Skeletal muscle tissue (tissue), 3 donors: ENCODE measurements at regions not wholly inside any gene's neighbourhood (a gene's known extent, or its start where the extent isn't known, plus 50 kb on each side); places are given as distances from the start of the nearest gene placed in this dataset.

Experiments used
- H3K27ac ChIP-seq: one replicate; pipeline ENCODE4 v1.7.0; 2013; ENCODE audit warnings: mild to moderate bottlenecking, low read depth, low read length, inconsistent platforms
- H3K27me3 ChIP-seq, 3 donors: one replicate each; pipeline ENCODE4 v1.7.0; 2013; ENCODE audit warnings: low read length in 3 of 3; ENCODE audit not compliant: control insufficient read depth in 3 of 3, insufficient read depth in 3 of 3
- H3K36me3 ChIP-seq, 3 donors: one replicate each; pipeline ENCODE4 v1.7.0; 2013; ENCODE audit warnings: low read length in 3 of 3; ENCODE audit not compliant: control insufficient read depth in 3 of 3, insufficient read depth in 3 of 3
- H3K4me1 ChIP-seq, 3 donors: one replicate each; pipeline ENCODE4 v1.7.0; 2013; ENCODE audit warnings: low read length in 3 of 3, mild to moderate bottlenecking in 3 of 3; ENCODE audit not compliant: control insufficient read depth in 3 of 3, insufficient read depth in 3 of 3
- H3K4me3 ChIP-seq, 3 donors: one replicate each; pipeline ENCODE4 v1.7.0; 2013; ENCODE audit warnings: low read length in 3 of 3
- H3K9ac ChIP-seq, 3 donors: one replicate each; pipeline ENCODE4 v1.7.0; 2013; ENCODE audit warnings: low read length in 3 of 3, mild to moderate bottlenecking in 3 of 3, moderate library complexity in 2 of 3, low read depth in 1 of 3
- H3K9me3 ChIP-seq, 3 donors: one replicate each; pipeline ENCODE4 v1.7.0; 2013; ENCODE audit warnings: low read length in 3 of 3; ENCODE audit not compliant: control insufficient read depth in 3 of 3
- donor health status: Osteomylitis.

DNA sequence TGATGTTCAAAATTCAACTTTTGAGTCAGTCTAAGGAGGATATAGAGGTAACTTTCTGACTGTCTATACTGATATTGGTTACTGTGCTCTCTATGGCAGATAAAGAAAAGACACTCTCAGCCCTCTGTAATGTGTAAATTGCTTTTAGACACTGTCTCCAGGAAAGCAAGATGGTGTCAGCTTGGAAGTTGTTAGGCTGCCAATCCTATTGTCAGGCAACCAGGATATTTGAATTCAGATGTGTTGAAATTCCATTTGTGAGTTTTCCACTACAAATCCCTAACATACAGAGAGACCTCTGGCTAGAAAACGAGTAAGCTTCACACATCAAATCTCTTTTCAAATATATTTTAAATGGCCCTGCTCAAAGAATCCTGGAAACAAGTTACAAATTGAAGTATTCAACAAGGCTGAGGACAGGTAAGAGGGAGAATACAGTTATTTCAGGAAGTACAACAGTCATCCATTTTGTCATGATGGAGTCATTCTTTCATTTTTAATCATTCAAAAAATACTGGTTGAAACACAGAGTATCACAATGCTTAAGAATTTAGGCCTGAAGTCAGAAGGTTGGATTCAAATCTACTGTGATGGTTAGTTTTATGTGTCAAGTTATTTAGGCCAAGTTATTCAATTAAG lies 312.0 kb downstream of the OLFM4 start:
- no peaks in the 10 kb centered on the region for H3K36me3 ChIP-seq
- H3K4me1 ChIP-seq, result no peaks in the 10 kb centered on the region
- no peak overlapping the region for H3K27ac ChIP-seq
- no peak overlapping the region for H3K9ac ChIP-seq
- no peaks in the 10 kb centered on the region for H3K9me3 ChIP-seq
- H3K4me3 ChIP-seq, result no peak overlapping the region
- H3K27me3 ChIP-seq, result no peaks in the 10 kb centered on the region

DNA sequence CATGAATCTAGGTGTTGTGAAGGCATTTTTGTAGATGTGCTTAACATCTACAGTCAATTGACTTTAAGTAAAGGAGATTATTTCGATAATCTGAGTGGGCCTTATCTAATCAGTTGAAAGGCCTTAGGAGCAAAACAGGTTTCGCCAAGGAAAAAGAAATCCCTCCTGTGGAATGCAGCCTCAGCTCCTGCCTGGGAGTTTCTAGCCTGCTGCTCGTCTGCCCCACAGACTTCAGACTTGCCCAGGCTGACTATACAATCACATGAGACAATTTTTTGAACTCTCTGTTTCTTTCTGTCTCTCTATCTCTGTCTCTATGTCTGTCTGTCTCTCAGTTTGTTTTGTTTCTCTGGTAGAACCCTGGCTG lies 312.5 kb downstream of the OLFM4 start:
- Histone ChIP-seq H3K27ac (no peak overlapping the region), H3K4me3 (no peak overlapping the region), H3K9me3 (no peaks in the 10 kb centered on the region), H3K4me1 (no peaks in the 10 kb centered on the region), H3K27me3 (no peaks in the 10 kb centered on the region), H3K9ac (no peak overlapping the region), H3K36me3 (no peaks in the 10 kb centered on the region)

DNA sequence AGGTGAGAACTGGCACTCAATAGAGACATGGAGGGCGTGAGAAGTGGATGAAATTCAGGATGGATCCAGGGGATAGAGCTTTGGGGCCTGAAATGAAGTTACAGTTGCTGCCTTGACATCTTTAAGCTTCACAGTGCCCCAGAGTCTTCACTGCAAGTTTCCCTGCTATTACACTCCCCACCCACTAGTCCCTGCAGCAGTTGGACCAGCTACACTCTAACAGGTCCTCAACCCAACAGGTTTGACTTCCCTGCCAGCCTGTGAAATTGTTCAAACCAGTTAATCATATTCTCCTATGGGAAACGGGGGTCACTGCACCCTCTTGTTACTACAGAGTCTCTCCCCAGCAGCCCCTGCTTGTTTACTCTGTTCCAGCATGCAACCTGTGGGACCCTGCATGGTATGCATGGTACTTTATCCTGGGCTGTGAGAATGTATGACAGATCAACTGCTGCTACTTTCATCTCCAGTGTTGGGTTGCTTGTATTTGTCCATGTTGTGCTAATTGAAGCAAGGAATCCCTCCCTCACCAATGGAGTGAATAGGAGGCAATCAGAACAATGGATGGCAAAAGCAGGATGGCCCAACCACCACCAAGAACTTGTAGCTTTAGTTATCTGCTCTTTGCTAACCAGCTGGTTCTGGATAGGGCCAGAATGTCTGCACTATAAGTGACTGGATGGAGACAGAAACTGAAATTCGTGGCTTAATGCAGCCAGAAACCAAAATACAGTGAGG lies 314.2 kb downstream of the OLFM4 start:
- Histone ChIP-seq H3K9me3 (no peaks in the 10 kb centered on the region), H3K9ac (no peak overlapping the region), H3K27ac (no peak overlapping the region), H3K4me1 (no peaks in the 10 kb centered on the region), H3K4me3 (no peak overlapping the region), H3K27me3 (no peaks in the 10 kb centered on the region), H3K36me3 (no peaks in the 10 kb centered on the region)

DNA sequence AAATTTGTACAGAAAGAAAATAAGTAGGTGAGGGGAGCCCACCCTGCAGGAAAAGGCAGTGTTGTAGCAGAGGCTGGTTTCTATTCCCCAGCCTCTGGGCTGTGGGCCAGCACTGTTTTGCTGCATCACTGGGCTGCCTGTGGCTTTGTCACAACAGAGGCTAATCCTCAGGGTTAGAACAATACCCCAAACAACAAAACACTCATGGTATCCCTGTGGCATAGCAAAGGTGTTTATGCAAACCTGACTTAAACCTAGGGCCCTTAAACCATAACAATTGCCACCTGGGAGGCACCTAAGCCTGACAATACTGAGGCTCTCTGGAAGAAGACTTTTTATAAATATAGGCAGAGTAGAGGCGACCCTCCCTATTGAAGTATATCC lies 314.7 kb downstream of the OLFM4 start:
- Histone ChIP-seq H3K4me3 (no peak overlapping the region), H3K4me1 (no peaks in the 10 kb centered on the region), H3K9ac (no peak overlapping the region), H3K9me3 (no peaks in the 10 kb centered on the region), H3K36me3 (no peaks in the 10 kb centered on the region), H3K27me3 (no peaks in the 10 kb centered on the region), H3K27ac (no peak overlapping the region)

DNA sequence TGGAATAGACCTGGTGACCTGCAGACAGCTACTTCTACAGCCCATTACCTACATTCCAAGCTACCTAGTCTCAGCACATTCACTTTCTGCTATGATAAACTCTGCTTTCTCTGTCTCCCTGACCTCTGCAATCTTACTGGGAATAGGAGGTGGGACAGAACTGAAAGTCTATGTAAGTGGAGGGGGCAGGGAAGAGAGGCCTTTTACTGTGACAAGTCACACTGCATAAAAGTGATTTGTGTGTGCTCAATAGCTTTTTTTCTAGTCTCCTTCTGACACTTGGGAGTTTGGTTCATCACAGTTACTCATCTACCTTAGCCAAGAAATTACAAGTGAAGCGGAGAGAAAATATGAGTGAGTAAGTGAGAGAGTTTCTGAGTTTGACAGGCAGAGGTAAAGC lies 322.4 kb downstream of the OLFM4 start:
- Histone ChIP-seq H3K4me1 (no peaks in the 10 kb centered on the region), H3K9ac (no peak overlapping the region), H3K36me3 (no peaks in the 10 kb centered on the region), H3K4me3 (no peak overlapping the region), H3K27ac (no peak overlapping the region), H3K9me3 (no peaks in the 10 kb centered on the region), H3K27me3 (no peaks in the 10 kb centered on the region)

DNA sequence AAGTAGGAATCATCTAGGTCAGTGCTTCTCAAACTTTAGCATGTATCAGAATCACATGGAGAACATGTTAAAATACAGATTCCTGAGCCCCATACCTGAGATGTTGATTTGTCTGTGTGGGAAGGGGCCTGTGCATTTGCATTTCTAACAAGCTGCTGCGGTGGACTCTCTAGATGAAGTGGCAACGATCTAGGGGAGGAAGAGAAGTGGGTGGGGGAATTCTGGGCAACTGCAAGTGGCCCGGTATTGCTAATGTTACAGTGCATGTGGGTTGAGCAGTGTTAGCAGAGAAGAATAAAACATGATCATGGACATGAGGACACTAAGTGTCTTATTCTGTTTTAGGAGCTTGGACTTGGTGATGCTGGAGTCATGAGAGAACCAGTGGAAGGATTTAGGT lies 329.0 kb downstream of the OLFM4 start:
- Histone ChIP-seq H3K9me3 (no peaks in the 10 kb centered on the region), H3K4me3 (no peak overlapping the region), H3K36me3 (no peaks in the 10 kb centered on the region), H3K4me1 (no peaks in the 10 kb centered on the region), H3K27ac (no peak overlapping the region), H3K27me3 (no peaks in the 10 kb centered on the region), H3K9ac (no peak overlapping the region)

DNA sequence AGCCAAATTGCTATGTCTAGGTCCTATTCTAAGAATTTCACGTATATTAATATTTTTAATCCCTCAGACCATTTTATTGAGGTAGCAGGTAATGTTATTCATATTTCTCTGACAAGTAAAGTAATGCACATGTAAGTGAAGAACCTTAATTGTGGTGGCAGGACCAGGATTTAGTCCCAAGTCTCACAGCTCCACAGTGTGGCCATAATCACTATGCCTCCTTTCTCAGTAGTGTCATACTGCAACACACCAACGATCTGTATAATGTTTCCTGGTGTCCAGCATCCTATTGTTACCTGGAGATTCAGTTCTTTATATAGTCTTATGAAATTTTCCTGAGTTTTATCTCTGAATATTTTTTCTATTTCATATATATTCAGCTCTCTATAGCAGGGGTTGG lies 340.3 kb downstream of the OLFM4 start:
- Histone ChIP-seq H3K27ac (no peak overlapping the region), H3K36me3 (no peaks in the 10 kb centered on the region), H3K4me1 (no peaks in the 10 kb centered on the region), H3K4me3 (no peak overlapping the region), H3K9me3 (no peaks in the 10 kb centered on the region), H3K9ac (no peak overlapping the region), H3K27me3 (no peaks in the 10 kb centered on the region)

DNA sequence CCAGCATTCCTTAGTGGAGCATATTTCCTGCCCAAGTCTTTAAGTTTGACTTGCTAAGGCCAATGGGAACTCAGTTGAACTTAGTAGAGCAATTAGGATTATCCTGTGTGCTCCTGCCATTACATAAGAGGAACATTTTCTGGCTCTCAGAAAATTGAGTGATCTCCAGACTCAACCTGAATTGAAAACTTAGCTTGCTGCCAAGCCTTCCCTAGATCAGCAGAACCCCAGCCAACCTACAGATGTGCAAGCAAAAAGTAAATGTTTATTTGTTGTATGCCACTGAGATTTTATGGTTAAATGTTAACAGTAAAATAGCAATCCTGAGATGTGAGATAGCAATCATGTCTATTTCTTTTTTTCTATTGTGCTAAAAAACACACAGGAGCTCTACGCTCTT lies 350.9 kb downstream of the OLFM4 start:
- Histone ChIP-seq H3K27me3 (no peaks in the 10 kb centered on the region), H3K9me3 (no peaks in the 10 kb centered on the region)

DNA sequence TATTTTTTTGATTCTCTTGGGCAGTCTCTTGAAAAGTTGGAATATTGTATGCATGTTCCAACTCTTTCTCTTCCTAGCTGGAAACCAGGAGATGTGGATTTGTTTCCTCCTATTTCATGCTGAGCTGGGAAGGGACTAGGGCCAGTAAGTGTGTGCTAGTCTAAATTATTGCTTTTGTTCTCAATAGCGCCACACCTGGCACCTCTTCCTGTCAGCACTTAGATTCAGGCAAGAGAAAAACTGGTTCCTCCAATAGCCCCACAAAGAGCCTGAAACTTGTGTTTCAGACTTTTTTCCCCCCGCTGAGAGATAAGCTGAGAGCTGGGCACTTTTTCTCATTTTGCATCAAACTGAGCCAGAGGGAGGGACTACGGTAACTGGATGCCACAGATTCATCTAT lies 353.4 kb downstream of the OLFM4 start:
- no peaks in the 10 kb centered on the region for H3K4me1 ChIP-seq
- no peaks in the 10 kb centered on the region for H3K9me3 ChIP-seq
- H3K27ac ChIP-seq, result no peak overlapping the region
- no peak overlapping the region for H3K4me3 ChIP-seq
- no peak overlapping the region for H3K9ac ChIP-seq
- no peaks in the 10 kb centered on the region for H3K27me3 ChIP-seq
- no peaks in the 10 kb centered on the region for H3K36me3 ChIP-seq

More for the DNA sequence above, 350.9 kb downstream of the OLFM4 start:
- H3K9ac ChIP-seq, result no peak overlapping the region
- H3K4me1 ChIP-seq, result no peaks in the 10 kb centered on the region
- H3K4me3 ChIP-seq, result no peak overlapping the region
- H3K27ac ChIP-seq, result no peak overlapping the region
- H3K36me3 ChIP-seq, result no peaks in the 10 kb centered on the region

DNA sequence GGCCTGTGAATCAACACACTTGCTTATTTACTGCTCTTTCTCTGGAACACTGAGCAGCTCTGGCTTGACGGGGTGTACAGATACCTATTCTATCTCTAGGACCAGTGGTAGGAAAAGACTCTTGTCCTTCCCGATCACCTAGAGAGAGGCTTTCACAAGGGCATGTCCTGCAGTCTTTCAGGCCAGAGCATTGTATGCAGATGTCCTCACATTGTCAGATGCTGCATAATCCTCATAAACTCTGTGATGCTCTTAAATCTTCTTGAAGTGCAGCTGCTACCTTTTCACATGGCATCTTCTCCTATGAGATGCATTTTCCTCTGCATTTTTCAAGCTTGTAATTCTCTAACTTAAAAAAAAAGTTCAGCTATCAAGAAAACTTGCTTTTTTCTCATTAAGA lies 369.4 kb downstream of the OLFM4 start:
- no peak overlapping the region for H3K4me3 ChIP-seq
- H3K9ac ChIP-seq, result no peak overlapping the region
- H3K27ac ChIP-seq, result no peak overlapping the region
- no peaks in the 10 kb centered on the region for H3K4me1 ChIP-seq
- H3K36me3 ChIP-seq, result no peaks in the 10 kb centered on the region
- no peaks in the 10 kb centered on the region for H3K9me3 ChIP-seq
- H3K27me3 ChIP-seq, result no peaks in the 10 kb centered on the region
